Sigmoid colon (tissue), 6 donors: ENCODE measurements at regions not wholly inside any gene's neighbourhood (a gene's known extent, or its start where the extent isn't known, plus 50 kb on each side); places are given as distances from the start of the nearest gene placed in this dataset.

ENCODE experiments used
- DNase-seq: peaks from one replicate; pipeline ENCODE4 v3.0.0-alpha.2; 2019
- H3K27ac ChIP-seq, 4 donors: fragments of 200-600 bp; sonication (generic); one replicate each; pipeline ENCODE4 v1.5.1; 2016 to 2019; ENCODE audit warnings: mild to moderate bottlenecking in 1 of 4
- H3K27me3 ChIP-seq, 3 donors: fragments of 200-600 bp; sonication (generic); one replicate each; pipeline ENCODE4 v1.5.1; 2019; ENCODE audit warnings: mild to moderate bottlenecking in 1 of 3
- H3K36me3 ChIP-seq, 4 donors: fragments of 200-600 bp; sonication (generic); one replicate each; pipeline ENCODE4 v1.5.1; 2016 to 2019
- H3K4me1 ChIP-seq, 4 donors: fragments of 200-600 bp; sonication (generic); one replicate each; pipeline ENCODE4 v1.5.1; 2017 to 2019
- H3K4me3 ChIP-seq, 4 donors: fragments of 200-600 bp; sonication (generic); one replicate each; pipeline ENCODE4 v1.5.1; 2017 to 2019; ENCODE audit warnings: mild to moderate bottlenecking in 2 of 4, moderate library complexity in 1 of 4
- H3K9me3 ChIP-seq, 4 donors: fragments of 200-600 bp in 3 of 4; sonication (generic) in 3 of 4; one replicate each; pipeline versions ENCODE4 v1.5.1 to v1.6.1; 2013 to 2019
- CTCF ChIP-seq, 4 experiments: fragments of 450-650 bp in 3 of 4; fragments of 200-600 bp in 1 of 4; IDR thresholded peaks; one replicate each; pipeline ENCODE4 v1.5.1; 2016 to 2019; ENCODE audit warnings: antibody characterized with exemption in 4 of 4, mild to moderate bottlenecking in 3 of 4, moderate library complexity in 2 of 4
- EP300 ChIP-seq, 4 donors: sonication (generic); formaldehyde crosslinking; IDR thresholded peaks; one replicate each; pipeline ENCODE4 v1.6.1; 2017; ENCODE audit warnings: antibody characterized with exemption in 4 of 4
- POLR2A ChIP-seq, 2 donors: fragments of 450-650 bp; IDR thresholded peaks; one replicate each; pipeline ENCODE4 v1.6.1; 2016; ENCODE audit warnings: antibody characterized with exemption in 2 of 2, mild to moderate bottlenecking in 2 of 2, moderate library complexity in 2 of 2
- POLR2AphosphoS5 ChIP-seq, 4 donors: sonication (generic); formaldehyde crosslinking; IDR thresholded peaks; one replicate each; pipeline ENCODE4 v1.6.1; 2017; ENCODE audit warnings: antibody characterized with exemption in 4 of 4
- WGBS, 2 donors: extraction: QIAGEN DNeasy Blood & Tissue Kit; methylation state at CpG; one replicate each; pipeline ENCODE4 v1.1.7; 2013; 5-methylcytosine and 5-hydroxymethylcytosine counted together
- intact Hi-C: fragments of 100-400 bp; cut with DNase I; formaldehyde crosslinking; loops from one replicate; pipeline ENCODE4 v1.15.1; 2023
- donor health status: healthy with polysubstance abuse.
- donor health status: healthy.

- WGBS, 2 donors, result 5 to 60% methylated on average over 1 of the region's 1 CpG
- H3K27me3 ChIP-seq, result no peaks in the 10 kb centered on the region
- H3K9me3 ChIP-seq, result peaks cover 0 to 3% (median 0%) of the 10 kb centered on the region in 4 donors
- no peaks in the 10 kb centered on the region for H3K36me3 ChIP-seq
- H3K4me1 ChIP-seq, result no peaks in the 10 kb centered on the region
- DNase-seq, result no peak
- intact Hi-C loops, result no loop called here
- H3K4me3 ChIP-seq, result no peak overlapping the region
- no peak overlapping the region for H3K27ac ChIP-seq
- TF ChIP-seq EP300 (IDR thresholded peaks at IDR 0.05) (no peak), POLR2AphosphoS5 (IDR thresholded peaks at IDR 0.05) (no peak), CTCF (IDR thresholded peaks at IDR 0.05) (no peak), POLR2A (IDR thresholded peaks at IDR 0.05) (no peak)
These were observed 142.8 kb upstream of the PSMD7 start for GRCh38 chr16:74153773-74154172.

GRCh38 chr16:74146643-74147042 lies 150.0 kb upstream of the PSMD7 start:
- WGBS, 2 donors, result 78 to 85% methylated on average over 2 of the region's 2 CpGs
- DNase-seq, result no peak
- Histone ChIP-seq H3K36me3 (no peaks in the 10 kb centered on the region), H3K4me1 (peaks cover 0 to 17% (median 10%) of the 10 kb centered on the region in 4 donors), H3K27ac (no peak overlapping the region), H3K9me3 (peaks cover 0 to 3% (median 0%) of the 10 kb centered on the region in 4 donors), H3K4me3 (no peak overlapping the region), H3K27me3 (no peaks in the 10 kb centered on the region)
- no peak for TF ChIP-seq CTCF (IDR thresholded peaks at IDR 0.05)
- no peak for TF ChIP-seq POLR2A (IDR thresholded peaks at IDR 0.05)
- TF ChIP-seq EP300 (IDR thresholded peaks at IDR 0.05), result no peak
- no peak for TF ChIP-seq POLR2AphosphoS5 (IDR thresholded peaks at IDR 0.05)
- intact Hi-C loops, result no loop called here

- H3K9me3 ChIP-seq, result peaks cover 0 to 7% (median 2%) of the 10 kb centered on the region in 4 donors
- peaks cover 0 to 17% (median 10%) of the 10 kb centered on the region in 4 donors for H3K4me1 ChIP-seq
- H3K4me3 ChIP-seq, result no peak overlapping the region
- H3K36me3 ChIP-seq, result no peaks in the 10 kb centered on the region
- no peak for DNase-seq
- no peak overlapping the region for H3K27ac ChIP-seq
- no peaks in the 10 kb centered on the region for H3K27me3 ChIP-seq
- TF ChIP-seq POLR2A (IDR thresholded peaks at IDR 0.05), result no peak
- no peak for TF ChIP-seq POLR2AphosphoS5 (IDR thresholded peaks at IDR 0.05)
- TF ChIP-seq CTCF (IDR thresholded peaks at IDR 0.05), result no peak
- no peak for TF ChIP-seq EP300 (IDR thresholded peaks at IDR 0.05)
- 56 to 74% methylated on average over 3 of the region's 3 CpGs for WGBS, 2 donors
- intact Hi-C loops, result no loop called here
These were observed 153.4 kb upstream of the PSMD7 start for GRCh38 chr16:74143171-74143570.

- TF ChIP-seq POLR2A (IDR thresholded peaks at IDR 0.05), result no peak
- DNase-seq, result no peak
- no peaks in the 10 kb centered on the region for H3K27me3 ChIP-seq
- H3K4me1 ChIP-seq, result peaks cover 0 to 17% (median 10%) of the 10 kb centered on the region in 4 donors
- H3K9me3 ChIP-seq, result peaks cover 0 to 7% (median 2%) of the 10 kb centered on the region in 4 donors
- H3K36me3 ChIP-seq, result no peaks in the 10 kb centered on the region
- no peak overlapping the region for H3K4me3 ChIP-seq
- no peak overlapping the region for H3K27ac ChIP-seq
- intact Hi-C loops, result no loop called here
- 81 to 92% methylated on average over 3 of the region's 3 CpGs for WGBS, 2 donors
These were observed 155.6 kb upstream of the PSMD7 start for GRCh38 chr16:74141015-74141414.

- TF ChIP-seq POLR2AphosphoS5 (IDR thresholded peaks at IDR 0.05), result no peak
- no peak for TF ChIP-seq EP300 (IDR thresholded peaks at IDR 0.05)
- TF ChIP-seq CTCF (IDR thresholded peaks at IDR 0.05), result no peak
- TF ChIP-seq POLR2A (IDR thresholded peaks at IDR 0.05), result no peak
- intact Hi-C loops, result no loop called here
- no peak overlapping the region for H3K4me3 ChIP-seq
- H3K36me3 ChIP-seq, result no peaks in the 10 kb centered on the region
- peaks cover 0 to 17% (median 10%) of the 10 kb centered on the region in 4 donors for H3K4me1 ChIP-seq
- H3K27ac ChIP-seq, result no peak overlapping the region
- WGBS, 2 donors, result 90 to 93% methylated on average over 3 of the region's 3 CpGs
- no peak for DNase-seq
- H3K9me3 ChIP-seq, result peaks cover 0 to 7% (median 2%) of the 10 kb centered on the region in 4 donors
- no peaks in the 10 kb centered on the region for H3K27me3 ChIP-seq
These were observed 156.1 kb upstream of the PSMD7 start for GRCh38 chr16:74140557-74140956.
